B cell (primary cell): ENCODE measurements at regions not wholly inside any gene's neighbourhood (a gene's known extent, or its start where the extent isn't known, plus 50 kb on each side); places are given as distances from the start of the nearest gene placed in this dataset.

Experiments
- ATAC-seq: fragments of 200-7000 bp; cut with Tn5 transposase; one replicate; pipeline ENCODE4 v1.10.0; 2021; ENCODE audit warnings: low read depth, mild to moderate bottlenecking, moderate number of reproducible peaks, moderate library complexity
- CTCF ChIA-PET: fragments of 350-600 bp; sonication (Branson Sonifier 250); formaldehyde crosslinking; loops from one replicate; lab custom pipeline; 2021; ENCODE audit warnings: antibody characterized with exemption, inconsistent platforms; lab: Charles Lee
- POLR2A ChIA-PET: fragments of 350-600 bp; sonication (Branson Sonifier 250); formaldehyde crosslinking; loops from one replicate; lab custom pipeline; 2021; ENCODE audit warnings: antibody characterized with exemption; lab: Charles Lee
- DNase-seq: peaks from one replicate; pipeline ENCODE4 v3.0.0; 2013
- H2AFZ ChIP-seq: 2 replicates; pipeline ENCODE4 v1.6.1; 2012; ENCODE audit warnings: mild to moderate bottlenecking, low read depth, low read length; ENCODE audit not compliant: insufficient read depth, poor library complexity, severe bottlenecking
- H3K27ac ChIP-seq, 2 donors: 1 replicate in 1 of 2; 2 replicates in 1 of 2; pipeline ENCODE4 v1.5.1; 2012 to 2013; ENCODE audit warnings: low read length in 2 of 2, mild to moderate bottlenecking in 2 of 2, moderate library complexity in 1 of 2
- H3K27me3 ChIP-seq, 4 experiments: fragments of 200-600 bp in 1 of 4; sonication (generic) in 1 of 4; replicated peaks in 1 of 4; 1 replicate in 2 of 4; 2 replicates in 2 of 4; pipeline versions ENCODE4 v1.6.1 to v1.7.0; 2013 to 2016; ENCODE audit warnings: low read length in 3 of 4, mild to moderate bottlenecking in 2 of 4, mixed read lengths in 1 of 4, moderate library complexity in 1 of 4; ENCODE audit not compliant: insufficient read depth in 4 of 4, control insufficient read depth in 3 of 4; ENCODE audit errors: control extremely low read depth in 1 of 4
- H3K36me3 ChIP-seq, 2 experiments: replicated peaks in 1 of 2; 1 replicate in 1 of 2; 2 replicates in 1 of 2; pipeline versions ENCODE4 v1.6.1 to v1.7.1; 2013; ENCODE audit warnings: low read length in 1 of 2; ENCODE audit not compliant: insufficient read depth in 2 of 2, control insufficient read depth in 1 of 2; ENCODE audit errors: control extremely low read depth in 1 of 2, extremely low read depth in 1 of 2
- H3K4me1 ChIP-seq, 2 donors: fragments of 200-600 bp in 1 of 2; sonication (generic) in 1 of 2; 1 replicate in 1 of 2; 2 replicates in 1 of 2; pipeline versions ENCODE4 v1.5.1 to v1.6.1; 2013 to 2017; ENCODE audit warnings: low read length in 2 of 2; ENCODE audit not compliant: control insufficient read depth in 2 of 2, insufficient read depth in 2 of 2
- H3K4me2 ChIP-seq: replicated peaks from 2 replicates; pipeline ENCODE3; 2012; ENCODE audit warnings: mild to moderate bottlenecking, low read depth, low read length; ENCODE audit not compliant: poor library complexity, severe bottlenecking
- H3K4me3 ChIP-seq, 5 experiments: fragments of 200-600 bp in 1 of 5; sonication (generic) in 1 of 5; 1 replicate in 3 of 5; 2 replicates in 2 of 5; pipeline versions ENCODE4 v1.5.1 to v1.7.0; 2011 to 2016; ENCODE audit warnings: low read length in 4 of 5, mild to moderate bottlenecking in 4 of 5, low read depth in 2 of 5, control low read depth in 1 of 5, moderate library complexity in 1 of 5; ENCODE audit not compliant: insufficient read depth in 1 of 5; ENCODE audit errors: control extremely low read depth in 1 of 5, extremely low read depth in 1 of 5
- H3K79me2 ChIP-seq: fragments of 200-600 bp; sonication (generic); one replicate; pipeline ENCODE4 v1.6.0; 2016; ENCODE audit warnings: low read length; ENCODE audit not compliant: control insufficient read depth, insufficient read depth
- H3K9ac ChIP-seq: fragments of 200-600 bp; sonication (generic); 2 replicates; pipeline ENCODE4 v1.6.1; 2017; ENCODE audit warnings: mild to moderate bottlenecking, low read length, moderate library complexity
- H3K9me3 ChIP-seq, 3 donors: one replicate each; pipeline versions ENCODE4 v1.6.1 to v1.7.1; 2013; ENCODE audit warnings: low read length in 2 of 3; ENCODE audit not compliant: control insufficient read depth in 2 of 3, insufficient read depth in 1 of 3; ENCODE audit errors: control extremely low read depth in 1 of 3
- H4K20me1 ChIP-seq: 2 replicates; pipeline ENCODE4 v1.6.0; 2012; ENCODE audit warnings: mild to moderate bottlenecking, low read length; ENCODE audit not compliant: insufficient read depth, control insufficient read depth, poor library complexity, severe bottlenecking
- H3K27ac Mint-ChIP-seq: one replicate; pipeline ENCODE4 v1.8.0; 2021; ENCODE audit warnings: mixed read lengths
- H3K27me3 Mint-ChIP-seq: one replicate; pipeline ENCODE4 v1.8.0; 2021; ENCODE audit warnings: mixed read lengths
- H3K4me1 Mint-ChIP-seq: one replicate; pipeline ENCODE4 v1.8.0; 2021; ENCODE audit warnings: mixed read lengths
- H3K4me3 Mint-ChIP-seq: one replicate; pipeline ENCODE4 v1.8.0; 2021; ENCODE audit warnings: mixed read lengths
- H3K9me3 Mint-ChIP-seq: one replicate; pipeline ENCODE4 v1.8.0; 2022; ENCODE audit warnings: mixed read lengths; ENCODE audit not compliant: insufficient read depth
- CTCF ChIP-seq: fragments of 200-600 bp; IDR thresholded peaks from one replicate; pipeline ENCODE4 v1.8.0; 2022; ENCODE audit warnings: antibody characterized with exemption, mild to moderate bottlenecking
- EZH2 ChIP-seq: IDR thresholded peaks from 2 replicates; pipeline ENCODE4 v1.6.1; 2012; ENCODE audit warnings: borderline replicate concordance, low read depth, mild to moderate bottlenecking, moderate library complexity, low read length; ENCODE audit not compliant: insufficient read depth, poor library complexity, severe bottlenecking
- WGBS: methylation state at CpG from one replicate; pipeline ENCODE4 v1.1.5; 2013; ENCODE audit warnings: missing lambda C conversion rate; ENCODE audit not compliant: insufficient coverage; 5-methylcytosine and 5-hydroxymethylcytosine counted together
- intact Hi-C: fragments of 100-400 bp; cut with micrococcal nuclease; formaldehyde crosslinking; loops from one replicate; pipeline ENCODE4 v1.10.0; 2022

- POLR2A ChIA-PET = no interaction called here
- DNase-seq = no peak
- Mint-ChIP-seq H3K9me3 (no peaks in the 10 kb centered on the region), H3K4me1 (no peaks in the 10 kb centered on the region), H3K27me3 (peaks cover 20% of the 10 kb centered on the region), H3K27ac (no peak overlapping the region), H3K4me3 (no peak overlapping the region)
- peaks cover 0 to 9% (median 0%) of the 10 kb centered on the region in 3 donors for H3K9me3 ChIP-seq
- no peaks in the 10 kb centered on the region for H3K36me3 ChIP-seq
- H3K27ac ChIP-seq = no peak overlapping the region
- intact Hi-C loops = no loop called here
- no peak overlapping the region for H3K4me3 ChIP-seq
- no peak overlapping the region for H3K9ac ChIP-seq
- no peaks in the 10 kb centered on the region for H3K79me2 ChIP-seq
- CTCF ChIA-PET = no interaction called here
- H3K4me1 ChIP-seq = no peaks in the 10 kb centered on the region
- no peak overlapping the region for H2AFZ ChIP-seq
- TF ChIP-seq EZH2 = no peak
- no peak for TF ChIP-seq CTCF
- H3K27me3 ChIP-seq = no peaks in the 10 kb centered on the region
- 61% methylated on average over 2 of the region's 5 CpGs for WGBS
- no peaks in the 10 kb centered on the region for H4K20me1 ChIP-seq
- H3K4me2 ChIP-seq = no peak overlapping the region
- ATAC-seq = no peak
These were observed 145.2 kb upstream of the CADM1 start for GRCh38 chr11:115649461-115649860.

- Histone ChIP-seq H3K27me3 (no peaks in the 10 kb centered on the region), H3K9ac (no peak overlapping the region), H3K9me3 (peaks cover 0 to 9% (median 0%) of the 10 kb centered on the region in 3 donors), H3K27ac (no peak overlapping the region), H3K79me2 (no peaks in the 10 kb centered on the region), H3K36me3 (no peaks in the 10 kb centered on the region), H3K4me2 (no peak overlapping the region), H3K4me1 (no peaks in the 10 kb centered on the region), H2AFZ (no peak overlapping the region), H3K4me3 (no peak overlapping the region), H4K20me1 (no peaks in the 10 kb centered on the region)
- peaks cover 11% of the 10 kb centered on the region for H3K27me3 Mint-ChIP-seq
- H3K27ac Mint-ChIP-seq = no peak overlapping the region
- H3K4me3 Mint-ChIP-seq = no peak overlapping the region
- ATAC-seq (no peak), DNase-seq (no peak)
- ChIA-PET CTCF (no interaction called here), POLR2A (no interaction called here)
- TF ChIP-seq CTCF (no peak), EZH2 (no peak)
- WGBS = 37% methylated on average over 24 of the region's 28 CpGs
- no peaks in the 10 kb centered on the region for H3K9me3 Mint-ChIP-seq
- intact Hi-C loops = no loop called here
- H3K4me1 Mint-ChIP-seq = no peaks in the 10 kb centered on the region
These were observed 141.6 kb upstream of the CADM1 start for GRCh38 chr11:115645631-115646317.
